KBM-7 (cell line): ENCODE measurements at regions not wholly inside any gene's neighbourhood (a gene's known extent, or its start where the extent isn't known, plus 50 kb on each side); places are given as distances from the start of the nearest gene placed in this dataset.
"Not testable (repeated sequence)": the region's sequence is repeated elsewhere in the genome, so short reads cannot be mapped to it uniquely, and the experiment has no call there.

Experiments used
- DNase-seq: peaks from one replicate; pipeline ENCODE4 v3.0.0-alpha.2; 2015
- in situ Hi-C: fragments of 300-500 bp; cut with MboI; formaldehyde crosslinking; loops from 2 replicates; pipeline ENCODE4 v1.14.3; 2020; ENCODE audit warnings: low sequenced_read_pairs, low pct_unique_long_range_greater_than_20kb, mixed read lengths

DNA sequence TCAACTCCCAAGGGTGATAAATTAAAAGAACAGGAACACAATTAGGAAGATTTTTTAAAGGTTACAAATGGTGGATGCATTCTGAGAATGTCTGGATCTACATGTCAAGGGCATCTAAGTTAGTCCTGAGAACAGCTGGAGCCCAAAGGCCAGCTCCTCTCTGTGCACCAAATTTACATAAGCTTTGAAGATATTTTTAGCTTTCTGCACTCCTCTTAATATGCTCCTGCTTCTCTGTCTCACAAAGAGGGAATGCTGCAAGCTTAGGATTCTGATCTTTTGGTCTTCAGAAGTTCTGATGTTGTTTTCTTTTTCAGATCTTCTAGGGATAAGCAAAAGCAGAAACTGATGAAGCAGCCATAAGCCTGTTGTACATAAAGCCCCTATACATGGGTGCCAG is 309.8 kb upstream of the NCAM1 start:
- DNase-seq = no peak
- in situ Hi-C loops = no loop called here

DNA sequence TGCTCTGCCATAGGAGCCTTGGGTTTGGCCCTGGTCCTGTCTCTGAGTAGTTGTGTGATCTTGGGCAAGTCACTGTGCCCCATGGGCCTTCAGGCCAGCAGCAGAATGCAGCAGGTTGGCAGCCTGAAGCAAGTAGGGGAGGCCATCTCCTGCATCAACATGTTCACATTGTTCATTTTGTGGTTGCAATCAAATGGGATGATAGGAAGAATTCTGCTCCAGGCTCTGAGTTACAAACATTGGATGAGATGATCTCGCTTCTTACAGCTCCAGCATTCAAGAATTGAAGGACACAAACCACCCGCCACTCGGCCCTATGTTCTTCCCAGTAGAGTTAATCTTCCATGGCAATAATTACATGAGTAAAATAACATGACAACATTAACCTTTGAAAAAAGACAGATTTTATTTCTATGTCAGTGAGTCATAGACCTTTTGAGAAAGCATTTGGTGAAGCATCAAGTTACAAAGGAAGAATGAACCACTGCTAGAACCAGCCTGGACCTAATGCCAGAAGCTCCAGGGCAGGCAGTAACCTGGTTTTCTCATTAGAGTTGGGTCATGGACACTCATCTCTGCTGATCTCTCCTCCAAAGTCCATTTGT is 308.3 kb upstream of the NCAM1 start:
- in situ Hi-C loops = no loop called here
- DNase-seq = no peak

DNA sequence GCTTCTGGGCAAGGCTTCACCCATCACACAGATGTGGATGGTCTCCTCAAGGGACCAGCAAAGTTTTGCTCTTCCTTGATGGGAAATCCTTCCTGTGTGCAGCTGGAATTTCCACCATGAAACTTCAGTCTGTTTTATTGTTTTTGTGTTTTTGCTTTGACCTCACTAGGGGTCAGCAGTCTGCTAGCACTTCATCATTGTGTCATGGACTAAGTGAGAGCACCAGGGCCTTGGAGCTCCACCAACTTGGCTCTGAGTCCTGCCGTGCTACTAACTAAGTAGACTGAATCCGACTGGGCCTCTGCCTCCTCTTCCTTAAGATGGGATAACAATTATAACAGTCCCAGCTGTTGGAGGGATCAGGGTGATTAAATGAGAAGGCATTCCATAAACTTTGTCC is 305.8 kb upstream of the NCAM1 start:
- in situ Hi-C loops = no loop called here
- DNase-seq = no peak

DNA sequence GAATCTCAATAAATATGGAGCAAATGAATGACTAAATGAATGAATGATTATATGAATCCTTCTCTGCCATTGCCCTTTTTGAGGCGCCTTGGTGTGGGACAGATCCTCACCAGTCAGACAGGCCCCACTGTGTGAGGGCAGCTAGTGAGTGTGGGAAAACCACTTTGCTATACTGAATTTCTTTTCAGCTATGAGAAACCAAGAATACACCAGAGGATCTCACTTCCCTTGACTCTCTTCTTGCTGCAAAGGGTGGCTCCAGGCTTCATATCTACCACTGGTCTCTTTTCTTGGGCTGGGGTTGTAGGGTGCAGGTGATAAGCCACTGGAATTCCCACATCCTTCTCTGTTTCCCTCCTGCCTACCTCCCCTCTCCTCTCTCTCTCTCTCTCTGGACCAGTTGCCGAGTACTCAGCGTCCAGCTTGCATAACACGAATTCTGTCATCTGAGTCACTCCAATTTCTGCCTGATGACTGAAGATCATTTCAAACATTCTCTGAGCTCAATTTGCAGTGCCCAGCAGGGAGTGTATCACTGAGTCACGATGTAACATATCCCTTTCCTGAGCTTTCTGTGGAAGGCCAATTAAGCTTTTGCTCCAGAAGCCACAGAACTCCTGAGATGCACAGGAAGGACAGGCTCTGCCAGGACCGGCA is 304.3 kb upstream of the NCAM1 start:
- DNase-seq = no peak
- in situ Hi-C loops = no loop called here

DNA sequence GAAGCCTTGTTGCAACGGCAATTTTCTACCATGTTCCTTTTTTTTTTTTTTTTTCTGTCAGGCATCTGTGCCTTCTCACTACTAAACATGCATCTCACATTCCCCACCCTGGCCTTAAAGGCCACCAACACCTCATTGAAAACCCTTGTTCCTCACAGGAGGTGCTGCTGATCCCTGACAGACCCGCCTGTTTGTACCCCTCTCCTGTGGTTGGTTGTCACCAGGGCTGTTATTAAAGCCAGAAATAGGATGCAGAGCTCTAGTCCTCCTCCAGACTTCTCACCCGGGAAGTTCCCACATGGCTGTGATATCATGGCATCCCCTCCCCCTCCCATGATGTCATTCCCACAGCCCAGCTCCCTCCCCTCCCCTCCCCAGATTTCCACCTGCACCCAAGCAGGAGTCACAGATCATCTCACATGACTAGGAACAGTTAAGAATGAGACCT is 302.8 kb upstream of the NCAM1 start:
- in situ Hi-C loops = no loop called here

DNA sequence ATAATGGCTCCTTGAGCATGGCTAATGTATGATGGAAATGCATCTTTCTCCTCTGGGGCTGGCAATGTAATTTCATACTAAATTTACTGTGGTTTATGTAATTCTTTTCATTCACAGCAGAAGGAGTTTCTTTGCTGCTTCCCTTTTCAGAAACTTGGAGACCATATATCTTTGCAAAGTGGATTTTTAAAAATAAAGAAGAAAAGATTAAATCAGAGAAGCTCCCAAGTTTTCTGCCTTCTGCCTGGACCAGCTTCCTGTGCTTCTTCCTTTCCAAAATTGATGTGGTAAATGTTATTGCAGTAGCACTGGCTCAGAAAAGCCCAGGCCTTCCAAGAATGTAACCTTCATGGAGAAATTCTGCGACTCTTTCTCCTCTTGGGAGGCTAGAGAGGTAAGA is 300.1 kb upstream of the NCAM1 start:
- no peak for DNase-seq
- in situ Hi-C loops = no loop called here

More for the DNA sequence above, 302.8 kb upstream of the NCAM1 start:
- DNase-seq = no peak

DNA sequence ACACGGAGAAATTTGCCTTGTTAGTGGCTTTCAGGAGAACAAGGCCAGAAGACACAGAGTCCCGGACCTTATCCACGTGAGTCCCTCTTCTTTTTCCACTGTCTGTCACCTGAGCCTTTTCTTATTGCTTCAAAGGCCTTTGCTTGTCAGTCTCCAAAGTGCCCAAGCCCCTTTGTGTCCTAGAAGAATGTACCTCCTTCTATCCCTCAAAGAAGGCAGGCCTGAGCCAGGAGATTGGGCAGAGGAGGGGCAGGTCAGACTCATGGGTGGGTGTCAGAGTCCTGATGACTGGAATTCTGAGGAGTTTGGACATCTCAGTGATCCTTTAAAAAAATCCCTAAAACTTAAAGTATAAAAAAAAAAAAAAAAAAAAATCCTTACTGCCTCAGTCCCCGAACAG is 299.6 kb upstream of the NCAM1 start:
- in situ Hi-C loops = no loop called here
- DNase-seq = no peak

DNA sequence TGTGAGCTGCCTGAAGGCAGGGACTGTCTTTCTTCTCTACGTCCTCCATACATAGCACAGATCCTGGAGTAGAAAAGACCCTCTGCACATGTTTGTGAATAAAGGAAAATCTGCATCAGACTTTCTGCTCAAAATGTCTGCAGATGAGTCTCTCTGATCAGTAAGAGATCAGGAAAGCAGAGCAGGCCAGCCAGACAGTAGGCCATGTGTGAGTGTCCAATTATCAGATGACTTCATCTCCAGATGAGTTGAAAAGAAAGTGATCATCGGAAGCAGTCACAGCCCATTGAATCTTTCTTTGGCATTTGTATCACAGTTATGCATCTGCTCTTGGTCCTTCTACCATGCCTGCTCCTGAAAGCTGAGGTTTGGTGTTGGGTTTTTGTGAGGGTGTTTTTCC is 298.7 kb upstream of the NCAM1 start:
- in situ Hi-C loops = no loop called here
- no peak for DNase-seq

DNA sequence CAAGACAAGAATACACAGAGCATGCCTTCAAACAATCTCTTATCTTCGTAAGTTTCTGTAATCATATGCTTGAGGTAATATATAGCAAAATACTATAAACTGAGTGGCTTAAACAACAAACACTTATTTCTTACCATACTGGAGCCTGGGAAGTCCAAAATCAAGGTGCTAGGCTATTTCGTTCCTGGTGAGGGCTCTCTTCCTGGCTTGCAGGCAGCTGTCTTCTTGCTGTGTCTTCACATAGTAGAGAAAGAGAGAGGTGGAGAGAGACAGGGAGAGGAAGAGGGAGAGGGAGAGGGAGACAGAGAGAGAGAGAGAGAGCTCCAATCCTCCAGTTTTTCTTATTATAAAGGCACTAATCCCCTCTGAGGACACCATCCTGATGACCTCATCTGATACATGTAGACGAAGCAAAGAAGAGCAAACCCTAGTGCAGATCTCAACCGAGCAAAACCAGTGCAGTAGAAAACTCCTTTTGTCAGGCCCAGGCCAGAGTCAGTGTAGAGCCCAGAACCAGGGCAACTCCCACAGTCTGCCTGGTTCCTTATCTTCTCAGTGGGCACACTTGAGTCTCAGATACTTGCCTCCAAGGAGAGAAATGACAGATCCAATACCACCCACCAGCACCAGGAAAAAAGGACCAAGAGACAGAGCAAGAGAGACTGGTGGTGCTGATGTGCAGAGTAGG is 297.1 kb upstream of the NCAM1 start:
- in situ Hi-C loops = no loop called here
- no peak for DNase-seq

DNA sequence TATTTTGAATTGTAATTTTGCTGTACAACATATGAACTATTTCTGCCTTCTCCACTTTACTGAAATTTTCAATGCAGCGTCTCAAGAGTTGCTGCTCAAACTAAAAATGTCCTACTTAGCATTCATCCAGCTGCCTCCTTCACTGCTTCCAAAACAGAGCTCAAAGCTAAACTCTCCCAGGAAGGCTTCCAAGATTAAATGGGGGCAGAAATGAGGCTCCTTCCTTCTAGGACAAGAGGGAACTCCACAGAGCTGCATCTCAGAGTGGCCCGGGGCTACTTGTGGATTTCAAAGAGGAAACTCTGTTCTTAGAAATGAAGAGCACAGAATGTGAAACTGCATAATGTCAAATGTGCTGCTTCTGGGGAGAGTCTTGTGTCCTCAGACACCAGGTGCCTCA is 295.9 kb upstream of the NCAM1 start:
- in situ Hi-C loops = no loop called here
- DNase-seq = no peak

DNA sequence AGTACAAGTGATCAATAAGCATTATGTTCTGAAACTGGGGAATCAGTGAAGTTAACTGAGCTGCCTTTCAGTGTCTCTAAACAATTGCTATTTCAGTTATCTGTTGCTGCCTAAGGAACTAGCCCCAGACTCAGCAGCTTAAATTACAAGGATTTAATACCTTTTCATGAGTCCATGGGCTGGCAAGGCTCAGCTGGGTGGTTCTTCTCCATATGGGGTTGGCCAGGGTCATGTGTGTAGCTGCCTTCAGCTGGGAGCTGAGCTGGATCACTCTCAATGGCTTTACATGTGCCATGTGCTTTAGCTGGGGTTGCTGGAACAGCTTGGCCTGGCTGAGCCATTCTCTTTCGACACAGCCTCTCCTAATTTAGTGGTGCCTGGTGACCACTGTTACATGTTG is 295.0 kb upstream of the NCAM1 start:
- in situ Hi-C loops = no loop called here
- DNase-seq = no peak

DNA sequence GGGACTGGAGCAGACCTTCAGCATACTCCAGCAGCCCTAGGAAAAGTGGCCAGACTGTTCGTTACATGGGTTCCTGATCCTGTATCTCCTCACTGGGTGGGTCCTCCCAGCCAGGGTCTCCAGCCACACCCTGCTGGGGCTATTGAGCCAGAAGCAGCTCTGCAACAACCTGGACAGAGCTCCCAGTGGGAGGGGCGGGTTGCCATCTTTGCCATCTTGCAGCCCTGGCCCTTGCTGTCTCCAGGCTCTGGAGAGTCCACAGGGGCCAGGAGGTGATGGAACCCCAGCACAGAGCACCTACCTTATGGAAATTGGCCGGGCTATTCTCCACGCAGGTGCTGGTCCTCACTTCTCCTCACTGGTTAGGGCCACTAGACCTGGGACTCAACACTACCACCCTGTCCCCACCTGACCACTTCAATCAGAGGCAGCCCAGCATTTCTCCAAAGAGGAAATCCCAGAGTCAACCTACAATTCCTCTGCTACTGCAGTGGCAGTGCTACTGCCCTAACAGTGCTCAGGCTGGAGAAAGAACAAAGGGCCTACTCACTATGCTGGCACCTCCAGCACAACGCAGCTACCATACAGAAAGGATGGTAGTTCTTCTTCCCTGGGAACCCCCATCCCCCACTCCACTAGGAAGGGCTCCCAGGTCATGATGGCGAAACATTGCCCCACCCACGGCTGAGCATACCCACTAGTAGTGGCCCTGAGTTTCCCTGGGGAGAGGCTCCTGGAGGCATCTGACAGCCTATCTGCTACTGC is 290.2 kb upstream of the NCAM1 start:
- in situ Hi-C loops = no loop called here
- DNase-seq = no peak

DNA sequence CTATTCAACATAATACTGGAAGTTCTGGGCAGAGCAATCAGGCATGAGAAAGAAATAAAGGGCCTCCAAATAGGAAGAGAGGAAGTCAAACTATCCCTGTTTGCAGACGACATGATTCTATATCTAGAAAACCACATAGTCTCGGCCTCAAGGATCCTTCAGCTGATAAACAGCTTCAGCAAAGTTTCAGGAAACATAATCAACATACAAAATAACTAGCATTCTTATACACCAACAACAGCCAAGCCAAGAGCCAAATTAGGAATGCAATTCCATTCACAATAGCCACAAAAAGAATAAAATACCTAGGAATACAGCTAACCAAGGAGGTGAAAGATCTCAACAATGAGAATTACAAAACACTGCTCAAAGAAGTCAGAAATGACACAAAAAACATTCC is 287.8 kb upstream of the NCAM1 start:
- DNase-seq, in situ Hi-C loops: not testable (repeated sequence)

DNA sequence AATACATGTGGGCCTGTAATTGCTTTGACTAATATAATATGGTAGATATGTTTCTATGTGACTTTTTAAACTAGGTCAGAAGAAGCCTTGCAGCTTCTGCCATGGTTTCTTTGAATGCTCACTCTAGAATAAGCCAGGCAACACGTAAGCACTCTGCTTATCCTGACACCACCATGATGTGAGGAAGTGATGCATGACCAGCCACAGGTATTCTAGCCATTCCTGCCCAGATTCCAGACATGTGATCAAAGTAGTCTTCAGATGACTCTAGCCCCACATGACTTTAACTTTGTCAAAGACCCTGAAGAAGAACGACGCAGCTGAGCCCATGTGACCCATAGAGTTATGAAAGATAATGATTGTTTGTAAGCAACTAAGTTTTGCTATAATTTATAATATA is 276.1 kb upstream of the NCAM1 start:
- no peak for DNase-seq
- in situ Hi-C loops = no loop called here

DNA sequence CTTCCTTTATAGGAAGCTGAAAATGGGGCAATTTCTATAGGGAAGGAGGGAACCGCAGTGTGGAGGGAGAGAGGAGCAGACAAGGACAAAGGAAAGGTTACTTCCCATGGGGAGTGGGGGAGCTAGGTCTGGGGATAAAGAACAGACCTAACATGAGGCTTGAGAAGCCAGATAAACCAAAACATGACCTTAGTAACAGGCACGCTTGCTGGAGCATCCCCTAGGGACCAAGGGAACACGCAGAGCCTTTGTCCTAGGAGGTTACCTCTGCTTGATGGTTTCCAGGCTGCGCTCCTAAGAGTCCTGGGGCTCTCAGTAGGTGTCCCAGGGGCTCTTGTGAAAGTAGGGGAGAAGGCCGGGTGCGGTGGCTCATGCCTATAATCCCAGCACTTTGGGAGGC is 271.4 kb upstream of the NCAM1 start:
- in situ Hi-C loops = no loop called here
- DNase-seq = no peak

DNA sequence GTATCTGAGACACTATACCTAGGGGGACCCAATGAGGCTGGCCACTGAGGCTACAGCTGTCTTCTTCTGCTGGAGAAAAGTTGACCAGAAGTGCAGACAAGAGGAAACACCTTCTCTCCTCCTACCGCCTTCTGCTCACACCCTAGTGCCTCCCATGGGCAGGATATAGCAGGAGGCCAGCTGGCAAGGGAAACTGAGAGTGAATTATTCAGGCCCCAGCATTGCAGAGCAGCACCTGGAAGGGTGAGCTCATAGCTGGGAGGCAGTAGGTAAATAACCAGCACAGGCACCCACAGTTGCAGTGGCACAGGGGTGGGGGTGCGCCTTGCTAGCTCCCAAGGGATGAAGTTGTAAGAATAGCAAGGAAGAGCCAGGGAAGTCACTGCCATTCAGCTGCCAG is 267.4 kb upstream of the NCAM1 start:
- no peak for DNase-seq
- in situ Hi-C loops = no loop called here

DNA sequence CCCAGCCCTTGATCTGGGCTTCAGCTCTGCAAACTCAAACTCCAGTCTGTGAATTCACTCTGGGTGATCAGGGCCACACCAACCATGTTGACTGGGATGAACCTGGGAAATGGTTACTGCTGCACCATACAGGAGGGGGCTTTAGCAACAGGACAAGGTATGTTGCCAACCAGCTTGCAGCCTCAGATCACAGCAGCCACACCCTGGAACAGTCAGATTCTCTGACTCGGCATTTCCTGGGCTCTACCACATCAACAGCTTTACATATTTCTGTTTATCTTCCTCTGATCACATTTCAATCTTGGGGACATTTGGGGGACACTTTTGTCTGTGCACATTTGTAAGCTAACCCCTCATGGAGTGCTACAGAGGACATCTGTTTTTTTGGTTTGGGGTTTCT is 267.0 kb upstream of the NCAM1 start:
- in situ Hi-C loops = no loop called here
- no peak for DNase-seq

DNA sequence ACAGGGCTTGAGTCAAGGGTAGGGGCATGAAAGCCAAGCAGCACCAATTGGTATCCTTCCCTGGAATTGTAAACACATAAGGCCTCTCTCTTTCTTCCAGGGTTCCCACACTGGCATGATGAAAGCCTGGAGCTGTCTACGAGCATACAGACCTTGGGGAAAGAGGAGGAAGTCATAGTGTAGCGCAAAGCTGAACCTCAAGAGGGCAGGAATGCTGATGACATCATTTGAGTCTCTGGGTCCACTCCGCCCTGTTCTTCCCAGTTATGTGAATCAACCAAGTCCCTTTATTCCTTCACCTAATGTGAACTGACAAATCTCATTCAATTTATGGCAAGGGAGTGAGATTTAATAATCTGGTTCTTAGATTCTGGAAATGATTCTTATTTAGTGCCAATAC is 266.4 kb upstream of the NCAM1 start:
- in situ Hi-C loops = no loop called here
- no peak for DNase-seq

DNA sequence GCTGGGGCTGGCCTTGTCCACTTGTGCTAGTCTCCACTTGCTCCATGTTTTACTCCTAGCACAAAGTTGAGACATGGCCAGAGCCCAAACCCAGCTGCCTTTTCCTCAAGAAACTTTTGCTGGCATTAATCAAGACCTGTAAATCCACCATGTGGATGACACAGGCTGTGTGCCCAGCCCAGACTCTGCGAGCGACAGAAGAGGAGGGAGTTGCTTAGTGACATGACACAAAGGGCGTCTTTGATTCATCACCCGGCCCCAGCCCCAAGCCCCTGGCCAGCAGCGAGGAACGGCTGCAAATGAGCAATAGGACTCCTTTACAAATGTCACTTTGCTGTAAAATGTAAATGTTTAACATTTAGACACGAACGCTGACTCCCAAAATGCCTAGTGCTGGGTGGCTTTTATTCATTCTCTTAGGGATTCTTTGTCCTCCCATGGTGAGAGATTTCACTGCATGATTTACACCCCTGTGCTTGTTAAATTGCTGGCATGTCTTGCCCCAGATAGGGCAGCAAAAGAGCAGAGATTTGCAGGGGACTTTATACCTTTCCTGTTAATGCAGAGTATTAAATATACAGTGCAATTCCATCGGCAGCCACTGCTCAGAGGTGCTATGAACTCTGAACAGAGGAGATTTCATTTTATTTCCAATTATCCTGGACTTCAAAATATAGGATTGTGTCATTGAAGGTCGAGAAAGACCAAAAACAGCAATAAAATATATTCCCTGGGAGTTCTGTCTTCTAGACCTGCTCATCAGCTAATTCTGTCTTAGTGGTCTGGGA is 263.6 kb upstream of the NCAM1 start:
- no peak for DNase-seq
- in situ Hi-C loops = no loop called here
